ENCODE measurements at regions not wholly inside any gene's neighbourhood (a gene's known extent, or its start where the extent isn't known, plus 50 kb on each side); places are given as distances from the start of the nearest gene placed in this dataset.

GRCh38 chr17:12227547-12227946 lies 206.9 kb downstream of the MAP2K4 start:
- H3F3A ChIP-seq (replicated peaks; ENCODE audit: insufficient read depth) = no peaks in the 10 kb centered on the region
- 45% methylated on average over 7 of the region's 7 CpGs for WGBS (ENCODE audit: low lambda C conversion rate)
- no peak overlapping the region for H3K4me3 ChIP-seq (ENCODE audit: low read depth in 2 of 2, low read length in 1 of 2)
- no peaks in the 10 kb centered on the region for H3K36me3 ChIP-seq (replicated peaks in 1 of 2; ENCODE audit: control insufficient read depth in 1 of 2, insufficient read depth in 2 of 2, low read length in 1 of 2)
- no peak overlapping the region for H2AFZ ChIP-seq (ENCODE audit: low read depth)
- peaks cover 15% of the 10 kb centered on the region for H3K27me3 ChIP-seq (ENCODE audit: insufficient read depth)
- H3K27ac ChIP-seq (ENCODE audit: low read depth in 2 of 2, low read length in 1 of 2) = no peak overlapping the region
- no peaks in the 10 kb centered on the region for H3K4me1 ChIP-seq (ENCODE audit: control insufficient read depth in 1 of 2, insufficient read depth in 2 of 2, low read depth in 1 of 2, low read length in 1 of 2)
- TF ChIP-seq, protein P1, sequence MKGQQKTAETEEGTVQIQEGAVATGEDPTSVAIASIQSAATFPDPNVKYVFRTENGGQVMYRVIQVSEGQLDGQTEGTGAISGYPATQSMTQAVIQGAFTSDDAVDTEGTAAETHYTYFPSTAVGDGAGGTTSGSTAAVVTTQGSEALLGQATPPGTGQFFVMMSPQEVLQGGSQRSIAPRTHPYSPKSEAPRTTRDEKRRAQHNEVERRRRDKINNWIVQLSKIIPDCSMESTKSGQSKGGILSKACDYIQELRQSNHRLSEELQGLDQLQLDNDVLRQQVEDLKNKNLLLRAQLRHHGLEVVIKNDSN (IDR thresholded peaks at IDR 0.05; ENCODE audit: borderline replicate concordance, low read depth) = no peak
- TF ChIP-seq FOXM1 (IDR thresholded peaks at IDR 0.05; ENCODE audit: low read depth) (no peak), YY1 (IDR thresholded peaks at IDR 0.05; ENCODE audit: low read depth) (no peak), RFX5 (IDR thresholded peaks at IDR 0.05; ENCODE audit: low read length) (no peak), JUND (IDR thresholded peaks at IDR 0.05) (no peak)
- no peak overlapping the region for H3K9ac ChIP-seq
- no peaks in the 10 kb centered on the region for H4K20me1 ChIP-seq (ENCODE audit: insufficient read depth)
- ChIA-PET CTCF (no interaction called here), POLR2A (no interaction called here)
- DNase-seq = no peak
- no peaks in the 10 kb centered on the region for H3K9me2 ChIP-seq
- no peak overlapping the region for H3K4me2 ChIP-seq
- H3K9me3 ChIP-seq = no peaks in the 10 kb centered on the region
- H3K79me2 ChIP-seq (ENCODE audit: insufficient read depth) = no peaks in the 10 kb centered on the region

GRCh38 chr17:12229335-12229734 lies 208.7 kb downstream of the MAP2K4 start:
- Histone ChIP-seq H3K4me3 (ENCODE audit: low read depth in 2 of 2, low read length in 1 of 2) (no peak overlapping the region), H3K4me1 (ENCODE audit: control insufficient read depth in 1 of 2, insufficient read depth in 2 of 2, low read depth in 1 of 2, low read length in 1 of 2) (no peaks in the 10 kb centered on the region), H3K79me2 (ENCODE audit: insufficient read depth) (no peaks in the 10 kb centered on the region), H3F3A (replicated peaks; ENCODE audit: insufficient read depth) (no peaks in the 10 kb centered on the region), H3K9me3 (no peaks in the 10 kb centered on the region), H3K9me2 (no peaks in the 10 kb centered on the region), H4K20me1 (ENCODE audit: insufficient read depth) (no peaks in the 10 kb centered on the region), H3K36me3 (replicated peaks in 1 of 2; ENCODE audit: control insufficient read depth in 1 of 2, insufficient read depth in 2 of 2, low read length in 1 of 2) (no peaks in the 10 kb centered on the region), H3K27me3 (ENCODE audit: insufficient read depth) (no peaks in the 10 kb centered on the region; the same call in 1 of the 2 replicates), H3K4me2 (no peak overlapping the region), H3K9ac (no peak overlapping the region), H2AFZ (ENCODE audit: low read depth) (no peak overlapping the region), H3K27ac (ENCODE audit: low read depth in 2 of 2, low read length in 1 of 2) (no peak overlapping the region)
- ChIA-PET POLR2A (no interaction called here), CTCF (no interaction called here)
- TF ChIP-seq EZH2phosphoT487 (IDR thresholded peaks at IDR 0.05; ENCODE audit: borderline replicate concordance, low read depth) (no peak), TCF12 (IDR thresholded peaks at IDR 0.05) (no peak), RFX5 (IDR thresholded peaks at IDR 0.05; ENCODE audit: low read length) (no peak)
- WGBS (ENCODE audit: low lambda C conversion rate) = 14% methylated on average over 5 of the region's 5 CpGs
- no peak for DNase-seq

GRCh38 chr17:12230481-12231354 lies 210.0 kb downstream of the MAP2K4 start:
- CTCF ChIA-PET = no interaction called here

More at GRCh38 chr17:12230481-12231354, 210.0 kb downstream of the MAP2K4 start:
- POLR2A ChIA-PET = no interaction called here
- no peak overlapping the region for H3K4me2 ChIP-seq
- H3K9me3 ChIP-seq = no peaks in the 10 kb centered on the region
- H3K9me2 ChIP-seq = no peaks in the 10 kb centered on the region
- 6% methylated on average over 4 of the region's 4 CpGs for WGBS (ENCODE audit: low lambda C conversion rate)
- no peak for DNase-seq
- H3K4me1 ChIP-seq (ENCODE audit: control insufficient read depth in 1 of 2, insufficient read depth in 2 of 2, low read depth in 1 of 2, low read length in 1 of 2) = no peaks in the 10 kb centered on the region
- no peaks in the 10 kb centered on the region for H4K20me1 ChIP-seq (ENCODE audit: insufficient read depth)
- no peaks in the 10 kb centered on the region for H3K79me2 ChIP-seq (ENCODE audit: insufficient read depth)
- H3K9ac ChIP-seq = no peak overlapping the region
- H3K27ac ChIP-seq (ENCODE audit: low read depth in 2 of 2, low read length in 1 of 2) = no peak overlapping the region
- no peaks in the 10 kb centered on the region for H3K36me3 ChIP-seq (replicated peaks in 1 of 2; ENCODE audit: control insufficient read depth in 1 of 2, insufficient read depth in 2 of 2, low read length in 1 of 2)
- H3K27me3 ChIP-seq (ENCODE audit: insufficient read depth) = no peaks in the 10 kb centered on the region
- H2AFZ ChIP-seq (ENCODE audit: low read depth) = no peak overlapping the region
- no peak for TF ChIP-seq RFX5 (IDR thresholded peaks at IDR 0.05; ENCODE audit: low read length)
- no peak for TF ChIP-seq FOXJ3 (CRISPR knock-in tag; IDR thresholded peaks at IDR 0.05)
- no peak for TF ChIP-seq MEF2A (IDR thresholded peaks at IDR 0.05; ENCODE audit: borderline replicate concordance, low read depth)
- no peak for TF ChIP-seq CHD2 (IDR thresholded peaks at IDR 0.05; ENCODE audit: low read length, partially characterized antibody)
- TF ChIP-seq, protein P2, sequence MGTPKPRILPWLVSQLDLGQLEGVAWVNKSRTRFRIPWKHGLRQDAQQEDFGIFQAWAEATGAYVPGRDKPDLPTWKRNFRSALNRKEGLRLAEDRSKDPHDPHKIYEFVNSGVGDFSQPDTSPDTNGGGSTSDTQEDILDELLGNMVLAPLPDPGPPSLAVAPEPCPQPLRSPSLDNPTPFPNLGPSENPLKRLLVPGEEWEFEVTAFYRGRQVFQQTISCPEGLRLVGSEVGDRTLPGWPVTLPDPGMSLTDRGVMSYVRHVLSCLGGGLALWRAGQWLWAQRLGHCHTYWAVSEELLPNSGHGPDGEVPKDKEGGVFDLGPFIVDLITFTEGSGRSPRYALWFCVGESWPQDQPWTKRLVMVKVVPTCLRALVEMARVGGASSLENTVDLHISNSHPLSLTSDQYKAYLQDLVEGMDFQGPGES (IDR thresholded peaks at IDR 0.05; ENCODE audit: low read depth, low read length) = no peak
- TF ChIP-seq RCOR1 (IDR thresholded peaks at IDR 0.05; ENCODE audit: low read length) = no peak
- TF ChIP-seq POLR2AphosphoS5 (IDR thresholded peaks at IDR 0.05; ENCODE audit: low read depth, low read length) = no peak
- no peak for TF ChIP-seq ZBTB33 (IDR thresholded peaks at IDR 0.05; ENCODE audit: borderline replicate concordance, low read depth)
- TF ChIP-seq GATA2 (CRISPR knock-in tag; IDR thresholded peaks at IDR 0.05) = no peak
- H3K4me3 ChIP-seq (ENCODE audit: low read depth in 2 of 2, low read length in 1 of 2) = no peak overlapping the region
- no peaks in the 10 kb centered on the region for H3F3A ChIP-seq (replicated peaks; ENCODE audit: insufficient read depth)

Measured in SK-N-SH (cell line).